ENCODE measurements at regions not wholly inside any gene's neighbourhood (a gene's known extent, or its start where the extent isn't known, plus 50 kb on each side); places are given as distances from the start of the nearest gene placed in this dataset.
"Not testable (repeated sequence)": the region's sequence is repeated elsewhere in the genome, so short reads cannot be mapped to it uniquely, and the experiment has no call there.

DNA sequence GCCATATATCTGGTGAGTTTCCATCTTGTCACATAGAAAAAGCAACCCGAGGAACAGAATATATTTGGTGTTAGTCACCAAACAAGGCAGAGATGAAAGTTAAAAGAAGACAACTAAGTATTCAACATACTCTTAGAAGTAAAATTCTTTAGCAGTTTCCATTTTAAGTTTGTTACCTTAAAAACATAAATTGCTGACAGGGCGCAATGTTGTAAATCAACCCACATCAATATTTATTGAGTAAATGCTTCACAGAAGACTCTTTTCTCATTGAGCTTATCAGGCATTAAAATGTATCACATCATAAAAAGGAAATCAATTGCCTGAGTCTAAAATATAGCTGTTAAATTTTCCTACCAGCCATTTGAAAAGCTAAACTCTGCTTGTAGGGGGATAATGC, 603.0 kb downstream of the FBXO15 start:
- no peak for DNase-seq (ENCODE audit: low spot score)

DNA sequence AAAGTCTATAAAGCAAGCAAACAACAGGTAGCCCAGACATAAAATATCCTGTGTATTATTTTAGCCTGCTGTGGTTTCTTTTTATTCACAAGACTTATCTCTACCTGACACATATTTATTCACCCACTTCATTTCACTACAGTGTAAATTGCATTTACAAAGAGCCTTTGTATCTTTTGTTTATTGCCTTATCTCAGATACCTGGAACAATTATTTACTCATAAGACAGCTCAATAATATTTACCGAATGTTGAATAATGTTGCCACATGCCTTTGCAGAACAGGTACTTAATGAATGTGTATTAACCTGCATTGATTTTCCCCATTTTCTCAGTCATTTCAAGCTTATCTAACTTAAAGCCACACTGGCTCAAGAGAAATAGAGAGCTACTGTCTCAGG, 603.6 kb downstream of the FBXO15 start:
- DNase-seq (ENCODE audit: low spot score): no peak

DNA sequence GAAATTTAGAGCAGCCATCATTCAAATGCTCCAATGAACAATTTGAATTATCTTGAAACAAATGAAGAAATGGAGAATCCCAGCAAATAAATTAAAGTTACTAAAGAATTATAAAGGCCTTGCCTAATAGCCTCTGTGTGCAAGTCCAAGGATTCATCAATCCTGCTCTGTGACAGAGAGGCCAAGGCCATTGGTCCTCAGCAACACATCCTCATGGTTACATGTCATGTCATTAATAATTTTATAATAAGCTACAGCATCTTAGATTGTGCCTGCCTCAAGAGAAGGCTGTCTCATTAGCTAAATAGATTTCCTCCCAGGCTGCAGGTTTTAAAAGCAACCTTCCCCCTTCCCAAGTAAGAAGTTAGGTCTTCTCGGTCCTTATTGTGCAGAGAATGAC, 611.6 kb downstream of the FBXO15 start:
- no peak for DNase-seq (ENCODE audit: low spot score)

DNA sequence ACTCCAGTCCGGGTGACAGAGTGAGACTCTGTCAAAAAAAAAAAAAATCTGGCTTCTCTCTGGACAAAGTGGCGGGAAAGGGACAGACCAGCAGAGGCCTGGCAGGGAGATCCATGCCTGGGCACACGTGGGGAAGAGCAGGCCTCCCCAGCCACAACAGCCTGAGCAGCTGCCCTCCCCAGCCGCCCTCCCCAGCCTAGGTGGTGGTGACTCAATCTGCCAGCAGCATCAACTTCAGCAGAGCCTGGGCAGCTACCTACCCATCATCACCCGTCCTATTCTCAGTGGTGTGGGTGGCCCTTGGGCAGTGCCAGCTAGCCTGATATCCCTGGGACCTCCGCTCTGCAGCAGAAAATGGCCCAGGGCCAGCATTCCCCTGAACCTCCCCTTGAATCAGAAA, 612.4 kb downstream of the FBXO15 start:
- DNase-seq (ENCODE audit: low spot score): no peak

DNA sequence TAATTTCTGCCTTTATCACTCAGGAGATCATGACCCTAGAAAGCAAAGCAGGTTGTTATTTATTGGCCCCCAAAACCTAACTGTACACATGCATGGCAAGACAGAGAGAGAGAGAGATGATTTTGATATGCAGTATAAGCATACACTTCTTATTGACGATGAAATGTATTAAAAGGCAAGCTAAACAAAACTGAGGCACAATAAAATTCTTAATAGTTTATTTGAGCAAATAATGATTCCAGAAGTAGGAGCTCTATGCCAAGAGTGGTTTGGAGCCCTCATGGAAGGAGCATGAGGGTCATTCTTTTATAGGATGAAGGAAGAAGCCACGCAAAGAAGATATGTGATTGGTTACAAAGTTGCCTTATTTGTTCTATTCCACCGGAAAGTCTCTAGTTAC, 616.0 kb downstream of the FBXO15 start:
- no peak for DNase-seq (ENCODE audit: low spot score)

DNA sequence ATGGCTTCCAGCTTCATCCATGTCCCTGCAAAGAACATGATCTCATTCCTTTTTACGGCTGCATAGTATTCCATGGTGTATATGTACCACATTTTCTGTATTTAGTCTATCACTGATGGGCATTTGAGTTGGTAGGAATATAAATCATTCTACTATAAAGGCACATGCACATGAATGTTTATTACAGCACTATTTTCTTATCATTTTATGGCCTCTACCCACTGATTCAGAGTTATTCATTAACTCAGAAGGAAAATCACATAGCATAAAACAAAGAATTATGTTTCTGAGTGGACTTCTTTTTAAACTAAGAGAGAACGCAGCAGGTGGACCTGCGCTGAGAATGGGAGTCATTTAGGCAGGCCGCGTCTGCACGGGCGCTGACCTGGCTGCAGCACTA, 619.6 kb downstream of the FBXO15 start:
- no peak for DNase-seq (ENCODE audit: low spot score)

DNA sequence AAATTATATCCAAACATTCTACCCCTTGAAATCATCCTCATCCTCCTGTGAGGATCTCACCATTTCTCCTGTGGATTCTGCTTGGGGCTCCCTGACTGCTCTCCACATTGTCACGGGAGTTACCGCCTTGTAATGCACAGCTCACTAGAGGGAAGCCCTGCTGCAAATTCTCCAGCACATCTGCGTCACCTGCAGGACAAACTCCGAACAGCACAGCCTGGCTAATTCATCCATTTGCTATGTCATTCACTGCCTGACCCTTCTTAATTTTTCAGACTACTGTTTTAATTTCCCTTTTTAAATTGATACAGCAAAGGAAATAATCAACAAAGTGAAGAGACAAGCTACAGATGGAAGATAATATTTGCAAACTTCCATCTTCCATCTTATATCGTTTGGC, 627.4 kb downstream of the FBXO15 start:
- DNase-seq (ENCODE audit: low spot score): no peak

DNA sequence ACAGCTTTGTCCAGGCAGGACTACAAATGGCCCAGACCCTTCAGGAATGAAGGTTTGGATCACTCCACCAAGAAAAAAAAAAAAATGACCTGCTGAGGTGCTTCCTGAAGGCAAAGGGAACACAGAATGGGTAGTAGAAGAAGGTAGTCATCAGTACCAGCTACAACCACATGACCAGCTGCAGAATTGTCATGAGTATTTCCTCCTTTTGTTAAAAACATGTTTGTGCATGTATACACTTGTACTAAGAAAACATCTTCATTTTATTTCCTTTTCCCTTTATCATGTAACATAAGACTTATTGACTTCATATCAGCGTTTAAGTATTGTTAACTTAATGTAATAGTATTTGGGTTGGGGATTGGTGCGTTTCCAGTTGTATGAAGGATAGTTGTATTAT, 631.6 kb downstream of the FBXO15 start:
- not testable (repeated sequence) for DNase-seq (ENCODE audit: low spot score)

DNA sequence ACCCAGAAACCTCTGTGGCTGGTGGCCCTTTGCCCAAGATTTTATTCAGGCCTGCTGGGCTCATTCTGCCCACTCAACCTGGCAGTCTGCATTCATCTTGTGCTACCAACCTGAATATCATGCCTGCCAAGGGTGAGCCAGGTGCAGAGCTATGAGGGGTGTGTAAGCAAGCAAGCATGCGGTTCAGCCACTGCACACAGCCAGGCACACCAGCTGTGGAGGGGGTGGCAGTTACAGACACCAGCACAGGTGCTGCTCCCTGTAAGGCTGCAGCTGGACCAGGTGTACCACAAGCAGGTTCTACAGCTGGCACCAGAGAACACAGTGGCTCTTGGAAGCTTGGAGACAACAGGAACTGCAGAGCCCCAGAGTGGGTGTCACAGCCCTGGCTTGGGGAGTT, 633.2 kb downstream of the FBXO15 start:
- no peak for DNase-seq (ENCODE audit: low spot score)

DNA sequence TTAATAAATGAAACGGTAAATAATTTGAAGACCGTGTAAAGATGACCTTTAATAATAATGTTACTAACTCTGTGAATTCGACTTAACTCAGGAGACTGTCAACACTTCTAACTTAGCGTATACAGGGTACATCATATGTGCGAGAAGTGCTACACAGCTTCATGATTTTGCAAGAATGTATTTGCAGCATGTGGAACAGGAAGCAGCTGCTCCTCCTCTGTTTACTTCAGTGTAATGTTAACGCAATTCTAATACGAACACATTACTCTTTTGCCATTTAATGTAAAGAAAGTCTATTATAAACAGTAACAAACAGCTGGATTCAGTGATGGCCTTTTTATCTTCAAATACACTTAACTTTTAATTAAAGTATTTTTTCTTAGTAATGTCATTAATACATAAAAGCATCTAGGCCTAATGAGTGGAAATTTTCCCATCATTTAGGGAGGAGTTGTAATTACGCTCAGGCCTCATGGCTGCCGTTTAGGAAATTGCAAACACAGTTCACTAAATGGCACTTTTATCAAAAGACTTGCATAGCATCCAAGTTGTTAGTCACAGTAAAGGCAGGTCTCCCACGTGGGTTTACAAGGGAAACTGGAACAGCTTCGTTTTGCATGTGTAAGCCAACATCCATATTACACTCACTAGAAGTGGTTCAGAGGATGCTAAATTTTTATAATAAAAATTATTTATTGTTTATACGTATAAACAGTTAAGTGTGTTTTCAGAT, 635.7 kb downstream of the FBXO15 start:
- DNase-seq (ENCODE audit: low spot score): no peak

DNA sequence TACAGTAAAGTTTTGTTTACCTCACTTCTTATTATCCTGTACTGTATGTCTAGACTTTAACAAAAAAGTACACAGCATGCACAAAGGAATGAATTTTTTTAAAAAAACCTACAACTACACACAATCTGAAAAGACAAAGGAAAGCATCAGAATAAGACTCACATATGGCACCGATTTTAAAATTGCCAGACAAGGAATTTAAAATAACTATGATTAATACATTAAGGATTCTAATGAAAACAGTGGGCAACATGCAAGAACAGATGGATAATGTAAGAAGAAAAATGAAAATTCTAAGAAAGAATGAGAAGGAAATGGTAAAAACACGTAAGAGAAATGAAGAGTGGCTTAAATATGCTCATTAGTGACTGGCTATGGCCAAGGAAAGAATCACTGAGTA, 638.2 kb downstream of the FBXO15 start:
- no peak for DNase-seq (ENCODE audit: low spot score)

DNA sequence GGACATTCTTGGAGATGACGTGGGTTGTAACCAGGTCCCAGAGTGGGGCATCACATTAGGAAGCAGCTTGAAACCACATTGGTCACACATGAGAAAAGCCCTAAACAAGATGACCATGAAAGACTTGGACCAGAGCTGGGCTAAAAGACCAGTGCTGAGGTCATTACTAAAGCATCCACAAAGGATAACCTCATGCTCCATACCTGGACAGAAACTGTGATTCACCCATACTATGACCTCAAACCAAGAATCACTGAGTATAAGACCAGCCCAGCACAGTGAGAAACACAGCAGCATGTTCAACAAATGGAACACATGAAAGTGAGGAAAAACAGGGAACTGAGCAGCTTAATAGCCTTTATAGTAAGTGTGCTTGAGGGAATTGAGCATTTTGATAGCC, 635.5 kb upstream of the NETO1 start:
- DNase-seq (ENCODE audit: low spot score): no peak

DNA sequence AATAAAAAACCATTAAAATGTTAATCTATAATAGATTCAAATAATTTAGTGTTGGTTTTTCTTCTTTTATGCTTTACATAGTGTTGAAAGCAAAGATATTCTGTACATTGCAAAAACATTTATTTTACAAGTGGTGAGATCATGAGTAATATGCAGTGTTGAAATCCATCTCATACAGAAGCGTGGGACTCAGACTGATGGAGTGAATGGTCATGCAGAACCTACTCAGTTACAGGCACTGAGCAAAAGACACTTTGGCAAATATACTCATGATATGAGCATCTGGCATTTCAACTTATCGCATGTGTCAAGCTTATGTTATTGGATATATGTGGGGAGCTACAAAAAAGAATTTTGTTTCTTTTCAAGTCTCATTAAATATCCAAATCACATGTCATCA, 620.2 kb upstream of the NETO1 start:
- no peak for DNase-seq (ENCODE audit: low spot score)

DNA sequence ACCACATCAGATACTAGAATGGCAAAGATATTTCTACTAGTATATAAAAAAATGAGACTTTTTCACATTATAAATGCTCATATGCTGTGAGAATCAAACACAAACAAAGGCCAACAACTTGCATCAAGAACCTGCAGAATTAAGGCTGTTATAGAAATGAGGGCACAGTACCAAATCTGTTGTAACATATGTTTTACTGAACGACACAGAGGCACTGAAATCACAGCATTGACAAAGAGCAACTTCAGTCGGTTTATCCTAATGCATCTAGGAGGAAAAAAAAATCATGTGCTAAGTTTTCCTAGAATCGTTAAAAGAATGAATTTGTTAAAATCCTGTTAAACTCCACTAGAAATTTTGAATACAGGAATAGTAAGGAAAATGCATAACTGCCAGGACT, 617.4 kb upstream of the NETO1 start:
- DNase-seq (ENCODE audit: low spot score): no peak

DNA sequence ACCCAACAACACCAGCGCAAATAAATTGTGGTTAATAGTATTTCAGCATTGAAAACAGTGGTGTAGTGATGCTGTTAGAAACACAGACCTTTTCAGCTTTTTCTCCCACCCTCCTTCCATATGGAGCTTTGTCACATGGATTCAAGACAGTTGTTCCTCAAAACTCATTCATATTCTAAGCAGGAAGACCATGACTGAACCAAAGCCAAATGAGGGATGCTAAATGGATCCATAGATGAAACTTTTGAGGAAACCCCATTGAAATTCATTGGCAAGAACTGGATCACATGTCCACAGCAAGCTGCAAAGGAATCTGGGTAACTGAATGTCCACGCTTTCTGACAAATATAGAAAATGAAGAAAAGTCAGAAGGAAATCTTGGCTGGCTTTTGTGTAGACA, 615.1 kb upstream of the NETO1 start:
- no peak for DNase-seq (ENCODE audit: low spot score)

DNA sequence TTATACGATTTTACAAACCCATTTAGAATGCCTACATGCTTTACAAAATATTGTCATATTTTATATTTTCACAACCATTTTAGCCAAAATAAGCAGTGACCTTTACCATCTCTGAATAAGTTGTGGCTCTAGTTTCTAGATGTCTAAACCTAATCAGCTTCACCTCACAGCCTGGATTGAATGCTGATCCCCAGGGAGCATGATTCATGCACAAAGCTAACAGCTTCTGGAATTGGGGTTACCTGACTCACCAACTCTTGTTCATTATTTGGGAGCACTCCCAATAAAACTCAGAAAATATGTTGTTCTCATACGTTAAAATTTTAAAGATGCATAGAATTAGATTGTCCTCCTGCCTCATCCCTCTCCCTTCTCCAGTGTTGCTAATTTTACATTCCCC, 611.7 kb upstream of the NETO1 start:
- DNase-seq (ENCODE audit: low spot score): no peak

DNA sequence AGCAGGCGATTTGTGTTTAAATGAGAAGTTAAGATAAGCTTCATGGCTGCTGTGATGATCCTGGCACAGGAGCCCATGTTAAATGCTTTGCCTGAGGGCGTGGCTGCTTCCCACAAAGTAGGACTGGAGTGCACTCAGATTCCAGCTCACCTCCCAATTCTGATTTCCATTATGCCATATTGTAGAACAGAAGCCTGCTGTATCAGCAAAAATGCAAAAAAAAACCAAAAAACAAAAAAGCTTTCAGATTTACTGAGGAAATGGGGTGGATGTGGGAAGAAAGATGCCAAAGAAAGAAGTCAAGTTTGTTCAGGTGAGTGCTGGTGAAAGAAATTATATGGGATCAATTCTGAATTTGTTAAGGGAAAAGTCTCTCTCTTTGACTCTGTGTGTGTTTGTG, 610.4 kb upstream of the NETO1 start:
- DNase-seq (ENCODE audit: low spot score): no peak

DNA sequence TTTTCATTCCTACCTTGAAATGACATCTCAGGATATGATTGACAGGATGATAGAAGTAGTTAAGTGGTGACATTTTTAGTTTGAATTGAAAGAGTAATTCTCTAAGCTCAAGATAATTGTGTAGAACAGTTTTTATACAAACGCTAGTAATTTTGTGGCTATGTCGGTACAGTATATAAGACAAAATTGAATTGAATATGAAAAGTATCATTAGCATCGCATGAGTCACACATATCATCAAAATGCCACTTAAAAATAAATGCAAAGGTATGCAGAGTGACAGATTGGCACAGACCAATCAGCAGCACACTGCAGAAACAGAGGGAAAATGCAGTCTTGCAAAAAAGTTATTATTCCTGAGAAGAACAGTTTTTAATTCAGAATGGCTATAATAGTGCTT, 608.2 kb upstream of the NETO1 start:
- no peak for DNase-seq (ENCODE audit: low spot score)

DNA sequence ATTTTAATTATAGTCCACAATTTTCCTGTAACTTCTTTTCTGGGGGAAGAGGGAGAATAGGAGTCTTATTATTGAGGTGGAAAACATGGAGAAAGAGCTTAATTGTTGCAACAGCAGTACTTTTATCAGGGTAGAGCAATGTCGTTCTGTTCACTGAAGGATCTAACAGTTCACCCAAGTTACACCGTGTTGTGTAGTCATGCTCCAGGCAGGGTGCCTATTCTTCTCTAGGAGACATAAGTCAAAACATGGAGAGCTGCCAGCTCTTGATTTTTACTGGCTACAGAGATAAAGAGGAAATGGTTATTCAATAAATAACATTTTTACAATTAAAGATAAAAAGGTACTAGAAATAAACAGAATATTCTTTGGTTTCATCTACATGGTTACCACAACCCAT, 594.3 kb upstream of the NETO1 start:
- DNase-seq (ENCODE audit: low spot score): no peak

DNA sequence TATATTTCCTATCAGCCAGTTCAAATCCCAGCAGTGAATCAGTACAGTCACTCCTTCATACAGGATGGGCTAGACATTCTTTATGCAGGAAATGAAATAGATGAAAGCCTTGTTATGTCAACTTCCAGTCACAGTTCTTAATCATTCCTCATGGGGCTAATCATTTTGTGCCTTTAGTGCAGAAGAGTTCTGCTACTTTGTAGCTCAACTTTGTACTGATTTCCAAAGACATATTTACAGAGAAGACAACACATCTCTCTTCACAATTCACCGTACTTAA, 593.9 kb upstream of the NETO1 start:
- no peak for DNase-seq (ENCODE audit: low spot score)

DNA sequence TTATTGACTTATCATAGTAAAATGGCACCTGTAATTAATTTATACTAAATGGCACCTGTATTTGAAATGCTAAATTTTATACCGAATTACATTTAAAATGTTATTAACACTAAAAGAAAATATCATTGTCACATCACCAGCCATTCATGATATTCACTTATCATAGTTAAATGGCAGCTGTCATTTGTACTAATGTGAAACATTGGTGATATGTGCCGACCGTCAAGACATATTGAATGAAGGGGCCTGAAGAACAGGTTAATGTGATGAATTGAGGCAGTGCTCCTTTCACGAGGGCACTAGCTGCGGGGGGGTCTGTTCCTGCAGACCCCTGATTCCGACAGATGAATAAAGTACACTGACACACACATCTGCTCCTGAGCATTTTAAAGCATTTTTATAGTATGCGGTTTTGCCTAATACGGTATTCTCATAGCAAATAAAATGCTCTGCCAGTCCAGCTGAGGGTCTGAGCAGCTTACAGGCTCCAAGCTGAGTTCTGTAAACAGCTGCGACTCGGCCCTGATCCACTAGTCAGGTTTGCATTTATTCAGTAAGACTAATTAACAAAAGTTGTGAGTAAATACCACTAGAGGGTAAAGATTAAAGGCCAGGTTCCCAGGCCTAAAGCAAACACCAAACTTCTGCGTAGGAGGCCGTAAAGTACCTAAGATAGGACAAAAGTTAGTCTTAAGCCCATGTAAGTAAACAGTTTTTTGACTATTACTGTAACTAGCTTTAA, 593.4 kb upstream of the NETO1 start:
- no peak for DNase-seq (ENCODE audit: low spot score)

DNA sequence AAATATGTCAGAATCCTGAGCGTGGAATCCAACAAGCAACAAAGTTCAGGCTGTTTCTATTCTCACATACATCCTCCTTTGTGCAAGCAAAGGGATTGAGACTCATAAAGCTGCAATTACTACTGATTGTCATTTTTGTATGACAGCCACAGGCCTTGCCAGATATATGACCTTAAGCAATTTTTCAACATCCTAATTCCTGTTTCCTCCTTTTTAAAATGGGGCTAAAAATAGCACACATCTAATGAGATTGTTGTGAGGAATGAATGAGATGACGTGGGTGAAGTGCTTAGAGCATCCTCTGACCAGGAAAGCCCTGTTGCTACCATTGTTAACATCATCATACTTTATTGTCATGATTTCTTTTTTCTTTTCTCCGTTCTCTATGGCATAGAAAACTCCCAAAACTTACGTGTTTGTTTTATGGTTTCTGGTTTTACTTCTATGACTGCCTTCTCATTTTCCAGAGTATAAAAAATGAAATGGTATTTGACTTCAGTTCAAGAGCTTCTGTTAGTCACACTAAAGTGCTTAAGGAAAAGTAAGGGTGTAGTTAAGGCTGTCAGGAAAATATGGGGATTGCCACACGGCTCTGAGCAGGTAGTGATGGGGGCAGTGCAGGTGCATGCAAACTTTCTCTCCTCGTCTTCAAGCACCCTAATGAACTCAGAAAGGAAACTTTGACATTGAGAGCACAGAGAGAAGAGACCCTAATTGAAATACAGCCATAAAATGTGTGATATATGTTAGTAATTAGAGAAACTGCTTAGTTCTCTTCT, 590.6 kb upstream of the NETO1 start:
- DNase-seq (ENCODE audit: low spot score): no peak

DNA sequence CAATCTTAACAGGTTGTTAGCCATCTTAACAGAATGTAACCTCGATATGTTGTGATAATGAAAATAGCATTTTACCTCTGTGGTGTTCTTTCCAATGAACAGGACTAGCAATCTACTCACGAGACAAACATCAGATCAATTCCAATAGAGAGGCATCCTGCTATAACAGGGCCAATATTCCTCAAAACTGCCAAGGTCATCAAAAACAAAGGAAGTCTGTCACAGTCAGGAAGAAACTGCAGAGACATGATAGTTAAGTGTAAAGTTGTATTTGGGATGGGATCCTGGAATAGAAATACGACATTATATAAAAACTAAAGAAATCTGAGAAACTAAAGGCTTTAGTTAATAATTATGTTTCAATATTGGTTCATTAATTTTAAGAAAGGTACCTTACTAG, 588.9 kb upstream of the NETO1 start:
- DNase-seq (ENCODE audit: low spot score): no peak

DNA sequence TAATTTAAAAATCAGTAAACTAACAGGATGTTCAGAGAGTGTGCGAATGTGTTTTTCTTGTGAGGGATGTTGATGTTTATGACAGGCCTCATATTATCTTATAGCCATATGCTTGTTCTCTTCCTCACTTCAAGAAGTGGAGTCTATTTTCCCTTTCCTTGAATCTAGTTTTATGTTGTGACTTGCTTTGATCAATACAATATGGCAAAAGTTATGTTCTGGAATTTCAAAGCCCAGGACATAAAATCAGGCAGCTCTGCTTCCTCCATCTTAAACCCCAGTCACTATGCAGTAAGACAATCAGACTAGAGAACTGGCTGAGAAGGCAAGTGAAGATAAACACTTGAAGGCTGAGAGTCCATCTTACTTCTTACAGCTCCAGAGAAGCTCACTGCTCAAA, 585.1 kb upstream of the NETO1 start:
- no peak for DNase-seq (ENCODE audit: low spot score)

All from CD4-positive, alpha-beta T cell treated with Interleukin-15 for 4 hours (primary cell).